Inferior parietal cortex (tissue), 1 donor: ENCODE measurements at regions not wholly inside any gene's neighbourhood (a gene's known extent, or its start where the extent isn't known, plus 50 kb on each side); places are given as distances from the start of the nearest gene placed in this dataset.
A peak's percentile ranks its signal among the peaks of the same experiment; 100 is the strongest.
"Not testable (repeated sequence)": the region's sequence is repeated elsewhere in the genome, so short reads cannot be mapped to it uniquely, and the experiment has no call there.

Experiments
- DNase-seq: peaks from one replicate; pipeline ENCODE4 v3.0.0-alpha.2; 2016; ENCODE audit errors: extremely low spot score

DNA sequence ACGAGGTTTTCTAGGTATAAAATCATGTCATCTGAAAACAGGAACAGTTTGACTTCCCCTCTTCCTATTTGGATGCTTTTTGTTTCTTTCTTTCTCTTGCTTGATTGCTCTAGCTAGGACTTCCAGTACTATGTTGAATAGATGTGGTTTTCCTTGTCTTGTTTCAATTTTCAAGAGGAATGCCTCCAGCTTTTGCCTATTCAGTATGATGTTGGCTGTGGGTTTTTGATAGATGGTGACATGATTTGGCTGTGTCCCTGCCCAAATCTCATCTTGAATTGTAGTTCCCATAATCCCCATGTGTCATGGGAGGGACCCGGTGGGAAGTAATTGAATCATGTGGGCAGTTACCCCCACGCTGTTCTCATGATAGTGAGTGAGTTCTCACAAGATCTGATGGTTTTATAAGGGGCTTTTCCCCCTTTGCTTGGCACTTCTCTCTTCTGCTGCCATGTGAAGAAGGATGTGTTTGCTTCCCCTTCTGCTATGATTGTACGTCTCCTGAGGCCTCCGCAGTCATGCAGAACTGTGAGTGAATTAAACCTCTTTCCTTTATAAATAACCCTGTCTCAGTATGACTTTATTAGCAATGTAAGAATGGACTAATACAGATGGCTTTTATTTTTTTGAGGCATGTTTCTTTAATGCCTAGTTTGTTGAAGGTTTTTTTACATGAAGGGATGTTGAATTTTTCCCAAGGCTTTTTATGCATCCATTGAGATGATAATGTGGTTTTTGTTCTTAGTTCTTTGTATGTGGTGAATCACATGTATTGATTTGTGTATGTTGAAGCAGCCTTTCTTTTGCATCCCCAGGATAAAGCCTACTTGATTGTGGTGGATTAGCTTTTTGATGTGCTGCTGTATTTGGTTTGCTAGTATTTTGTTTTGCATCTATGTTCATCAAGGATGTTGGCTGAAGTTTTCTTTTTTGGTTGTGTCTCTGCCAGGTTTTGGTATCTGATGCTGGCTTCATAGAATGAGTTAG, 239.1 kb downstream of the THBS2 start:
- DNase-seq: no peak

- DNase-seq: no peak
Measured at GRCh38 chr6:169009628-169010027, 244.0 kb downstream of the THBS2 start.

- peak; percentile 15 for DNase-seq
Measured at GRCh38 chr6:169008641-169009257, 244.9 kb downstream of the THBS2 start.

DNA sequence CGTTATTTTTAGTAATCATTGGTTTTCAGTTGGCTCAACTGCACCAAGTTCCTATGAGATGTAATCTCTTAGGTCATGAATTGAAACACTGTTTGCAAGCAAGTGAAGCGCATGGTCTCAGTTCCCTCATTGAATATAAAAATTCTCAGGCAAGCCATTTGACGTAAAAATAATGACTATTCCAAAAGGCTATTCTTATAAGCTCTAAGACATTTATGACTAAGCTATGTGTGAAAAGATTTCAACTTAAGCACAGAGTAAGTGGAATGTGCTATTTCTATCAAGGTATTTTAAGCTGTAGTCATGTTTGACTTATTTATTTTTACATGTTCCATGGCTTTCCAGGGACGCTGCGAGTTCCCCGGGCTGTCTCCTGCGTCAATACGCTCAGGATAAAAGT, 248.5 kb downstream of the THBS2 start:
- peak; percentile 31 for DNase-seq

- DNase-seq: no peak
Measured at GRCh38 chr6:169000022-169000421, 253.6 kb downstream of the THBS2 start.

GRCh38 chr6:168999392-168999791, 254.3 kb downstream of the THBS2 start:
- no peak for DNase-seq

- DNase-seq: no peak
Measured at GRCh38 chr6:168996356-168996625, 257.4 kb downstream of the THBS2 start.

- no peak for DNase-seq
Measured at GRCh38 chr6:168995526-168996355, 257.9 kb downstream of the THBS2 start.

DNA sequence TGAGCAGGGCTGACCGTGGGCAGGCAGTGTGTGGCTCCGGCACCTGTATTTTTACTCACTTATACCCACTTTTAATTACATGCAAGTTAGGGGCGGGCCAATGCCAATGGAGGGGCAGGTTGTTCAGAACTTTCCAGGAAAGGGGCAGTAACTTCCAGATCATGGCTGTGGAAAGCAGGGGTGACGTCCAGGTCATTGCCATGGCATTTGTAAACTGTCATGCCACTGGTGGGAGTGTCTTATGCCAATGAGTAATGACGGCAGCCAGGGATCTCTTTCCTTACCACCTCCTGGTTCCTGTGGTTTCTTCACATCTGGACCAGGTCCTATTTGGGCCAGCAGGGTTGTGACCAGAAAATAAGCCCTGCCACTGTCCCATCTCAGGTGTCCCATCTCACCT, 258.7 kb downstream of the THBS2 start:
- no peak for DNase-seq

GRCh38 chr6:168992446-168993144, 261.1 kb downstream of the THBS2 start:
- DNase-seq: no peak

- DNase-seq: not testable (repeated sequence)
Measured at GRCh38 chr6:168991695-168992094, 262.0 kb downstream of the THBS2 start.

DNA sequence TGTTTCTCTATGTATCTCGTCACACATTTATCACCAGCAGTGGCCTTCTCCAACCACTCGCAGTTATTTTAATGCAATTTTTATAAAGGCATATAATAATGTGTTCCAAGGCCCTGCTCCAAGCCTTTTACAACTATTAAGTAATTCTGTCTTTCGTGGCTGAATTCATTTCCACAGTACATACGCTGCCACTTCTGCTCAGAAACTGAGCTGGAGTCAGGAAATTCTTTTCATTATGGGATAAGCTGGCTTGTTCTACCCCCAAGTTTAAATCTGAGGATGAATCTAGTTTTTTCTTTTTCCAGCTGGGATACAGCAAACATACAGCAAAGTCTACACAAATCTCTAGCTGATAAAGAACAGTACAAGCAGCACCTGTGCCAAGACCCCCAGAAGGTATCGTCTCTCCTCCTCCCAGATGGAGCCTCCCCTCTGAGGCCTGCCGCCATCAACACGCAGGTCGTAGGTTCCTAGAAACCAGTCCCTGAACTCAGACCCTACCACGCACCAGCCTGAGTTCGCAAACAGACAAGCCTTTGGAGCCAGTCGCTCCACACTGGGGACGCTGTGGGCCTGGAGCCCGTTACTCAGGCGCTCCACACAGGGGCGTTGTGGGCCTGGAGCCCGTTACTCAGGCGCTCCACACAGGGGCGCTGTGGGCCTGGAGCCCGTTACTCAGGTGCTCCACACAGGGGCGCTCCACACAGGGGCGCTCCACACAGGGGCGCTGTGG, 263.5 kb downstream of the THBS2 start:
- no peak for DNase-seq

DNA sequence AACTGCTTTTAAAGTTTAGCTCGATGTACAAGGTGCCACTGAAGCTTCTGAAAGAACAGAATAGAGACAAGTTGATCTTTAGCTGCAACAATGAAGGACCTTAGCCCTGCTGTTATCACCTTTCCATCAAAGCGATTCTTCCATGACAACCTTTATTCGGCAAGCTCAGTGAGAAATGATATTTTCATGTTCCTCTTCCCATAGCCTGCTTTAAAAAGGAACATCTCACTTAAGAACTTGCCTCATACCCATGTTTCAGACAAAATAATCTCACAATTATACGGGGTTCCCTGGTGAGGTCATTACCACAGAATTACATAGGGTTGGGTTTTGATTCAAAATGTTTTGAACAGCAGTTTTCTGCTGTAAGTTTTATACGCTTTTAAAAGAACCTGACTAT, 264.2 kb downstream of the THBS2 start:
- DNase-seq: no peak

DNA sequence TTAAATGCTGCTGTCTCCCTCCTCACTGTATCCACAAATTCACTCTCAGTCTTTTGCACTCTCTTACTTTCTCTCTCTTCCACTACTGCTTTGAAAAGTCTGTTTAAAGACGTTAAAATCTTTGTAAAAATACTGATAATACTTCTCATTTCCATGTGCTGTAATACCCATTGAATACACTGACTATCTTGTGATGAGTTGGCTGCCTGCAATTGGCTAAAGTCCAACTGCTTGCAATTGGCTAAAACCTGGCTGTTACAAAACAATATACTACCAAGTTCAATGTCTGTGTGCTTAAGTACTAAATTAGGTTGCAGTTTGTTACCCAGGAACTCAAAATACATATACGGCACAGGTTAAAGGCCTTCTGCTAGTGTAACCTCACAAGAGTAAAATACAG, 264.8 kb downstream of the THBS2 start:
- DNase-seq: no peak

DNA sequence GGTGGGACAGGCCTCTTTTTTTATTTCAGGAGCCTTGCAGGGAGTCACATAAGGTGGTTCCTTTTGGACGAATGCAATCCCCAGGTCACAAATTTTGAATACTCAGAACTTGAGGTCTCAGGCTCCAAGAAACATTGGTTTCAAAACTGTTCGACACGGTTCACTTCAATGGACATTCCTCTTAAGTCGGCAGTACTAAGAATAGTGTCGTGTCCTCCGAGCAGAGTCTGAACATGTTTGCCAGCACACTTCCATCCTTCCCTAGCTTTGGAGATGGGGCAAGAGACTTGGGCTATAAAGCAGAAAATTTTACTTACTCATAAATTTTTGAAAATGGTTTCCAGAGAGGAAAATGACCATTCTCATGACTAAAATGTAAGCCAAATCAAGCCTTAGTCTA, 265.4 kb downstream of the THBS2 start:
- DNase-seq: no peak

GRCh38 chr6:168985705-168986104, 267.9 kb downstream of the THBS2 start:
- no peak for DNase-seq

DNA sequence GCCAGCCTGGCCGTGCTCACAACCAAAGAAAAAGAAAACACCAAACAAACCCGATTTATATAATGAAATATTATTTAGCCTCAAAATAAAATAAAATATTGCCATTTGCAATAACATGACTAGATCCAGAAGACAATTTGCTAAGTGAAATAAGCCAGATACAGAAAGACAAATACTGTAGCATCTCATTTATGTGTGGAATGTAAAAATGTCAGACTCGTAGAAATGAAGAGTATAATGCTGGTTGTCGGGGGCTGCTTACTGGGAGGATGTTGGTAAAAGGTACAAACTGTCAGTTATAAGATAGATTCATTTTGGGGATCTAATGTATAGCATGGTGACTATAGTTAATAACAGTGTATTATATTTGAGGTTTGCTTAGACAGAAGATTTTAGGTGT, 269.7 kb downstream of the THBS2 start:
- DNase-seq: no peak

DNA sequence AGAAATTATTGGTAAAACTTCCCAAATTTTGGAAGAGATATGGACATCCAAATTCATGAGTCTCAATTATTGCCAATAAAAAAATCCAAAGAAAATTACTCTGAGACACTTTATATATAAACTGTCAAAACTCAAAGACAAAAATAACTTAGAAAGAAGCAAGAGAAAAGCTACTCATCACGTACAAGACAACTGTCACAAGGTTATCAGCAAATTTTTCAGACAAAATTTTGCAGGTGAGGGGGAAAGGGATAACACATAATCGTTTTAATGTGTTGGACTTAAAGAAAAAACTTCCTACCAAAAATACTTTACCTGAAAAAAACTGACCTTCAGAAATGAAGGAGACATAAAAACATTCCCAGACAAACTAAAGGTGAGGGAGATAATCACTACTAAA, 272.5 kb downstream of the THBS2 start:
- no peak for DNase-seq

DNA sequence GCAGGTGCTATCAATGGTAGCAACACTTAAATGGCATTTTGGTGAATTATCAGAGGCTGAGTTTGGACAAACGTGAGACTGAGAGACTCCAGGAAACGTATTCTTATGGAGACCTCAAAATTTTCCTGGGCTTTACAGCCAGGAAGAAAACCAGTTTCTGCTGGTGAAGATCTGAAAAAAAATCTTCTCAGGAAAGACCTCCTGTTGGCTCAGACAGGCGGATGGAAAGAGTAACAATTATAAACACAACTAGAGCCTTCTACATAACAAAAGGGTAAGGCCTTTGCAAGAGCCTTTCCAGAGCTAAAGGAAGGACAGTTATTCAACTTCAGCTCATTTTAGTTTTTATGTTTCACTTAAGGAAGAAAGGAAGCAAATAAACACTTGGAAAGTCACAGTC, 274.4 kb downstream of the THBS2 start:
- no peak for DNase-seq

DNA sequence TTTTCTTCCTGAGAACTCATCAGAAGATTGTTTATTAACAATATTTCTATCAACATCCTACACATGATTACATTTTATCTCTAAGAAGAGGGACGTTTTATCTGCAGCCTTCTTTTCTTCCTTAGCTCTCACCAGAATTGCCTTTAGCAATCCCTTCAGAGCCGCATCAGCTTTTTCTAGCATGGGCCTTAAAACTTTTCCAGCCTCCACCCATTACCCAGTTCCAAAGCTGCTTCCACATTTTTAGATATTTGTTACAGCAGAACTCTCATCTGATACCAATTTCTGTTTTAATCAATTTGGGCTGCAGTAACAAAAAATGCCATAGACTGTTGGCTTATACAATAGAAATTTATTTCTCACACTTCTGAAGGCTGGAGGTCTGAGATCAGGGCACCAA, 281.5 kb downstream of the THBS2 start:
- no peak for DNase-seq

DNA sequence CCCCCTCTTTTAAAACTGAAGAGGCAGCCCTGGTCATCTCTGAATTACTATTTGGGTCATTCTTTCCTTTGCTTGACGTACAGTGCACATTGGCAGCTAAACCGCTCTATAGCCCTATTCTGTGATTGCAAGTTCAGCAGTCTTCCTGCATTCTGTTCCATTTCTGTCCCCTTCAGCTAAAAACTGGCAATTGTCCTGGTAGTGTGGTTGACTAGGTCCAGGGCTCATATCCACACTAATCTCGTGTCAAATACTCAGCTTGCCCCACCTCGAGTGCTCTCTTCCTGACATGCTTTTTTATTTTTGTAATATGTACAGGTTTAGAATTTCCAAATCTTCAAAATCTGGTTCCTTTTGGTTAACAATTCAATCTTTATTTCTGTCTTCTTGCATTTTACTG, 282.1 kb downstream of the THBS2 start:
- DNase-seq: no peak
